GM21367 (cell line): ENCODE measurements at regions not wholly inside any gene's neighbourhood (a gene's known extent, or its start where the extent isn't known, plus 50 kb on each side); places are given as distances from the start of the nearest gene placed in this dataset.
"Not testable (repeated sequence)": the region's sequence is repeated elsewhere in the genome, so short reads cannot be mapped to it uniquely, and the experiment has no call there.

Experiments used
- ATAC-seq: cut with Tn5 transposase; IDR thresholded peaks from one replicate; pipeline ENCODE4 v1.9.1; 2021; ENCODE audit not compliant: unreplicated experiment

DNA sequence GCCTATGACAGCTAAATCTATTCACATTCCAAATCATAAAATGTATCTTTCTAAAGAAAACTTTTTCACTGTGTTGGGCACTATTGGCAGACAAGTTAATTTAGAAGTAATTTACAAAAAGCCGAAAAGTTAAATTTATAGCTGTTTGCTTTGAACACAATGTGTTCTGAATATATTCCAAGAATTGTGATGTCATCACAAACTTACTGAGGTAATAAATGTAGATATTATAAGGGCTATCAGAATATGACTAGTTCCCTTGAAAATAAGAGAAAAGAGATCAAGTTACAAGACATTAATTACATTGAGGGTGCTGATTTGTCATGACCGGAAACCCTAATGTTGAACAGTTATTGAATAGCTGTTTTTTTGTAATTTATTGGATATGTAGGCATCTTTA is 153.9 kb upstream of the SCN7A start:
- no peak for ATAC-seq

GRCh38 chr2:166643980-166644379 is 149.9 kb upstream of the SCN7A start:
- no peak for ATAC-seq

GRCh38 chr2:166641516-166641915 is 147.5 kb upstream of the SCN7A start:
- not testable (repeated sequence) for ATAC-seq

DNA sequence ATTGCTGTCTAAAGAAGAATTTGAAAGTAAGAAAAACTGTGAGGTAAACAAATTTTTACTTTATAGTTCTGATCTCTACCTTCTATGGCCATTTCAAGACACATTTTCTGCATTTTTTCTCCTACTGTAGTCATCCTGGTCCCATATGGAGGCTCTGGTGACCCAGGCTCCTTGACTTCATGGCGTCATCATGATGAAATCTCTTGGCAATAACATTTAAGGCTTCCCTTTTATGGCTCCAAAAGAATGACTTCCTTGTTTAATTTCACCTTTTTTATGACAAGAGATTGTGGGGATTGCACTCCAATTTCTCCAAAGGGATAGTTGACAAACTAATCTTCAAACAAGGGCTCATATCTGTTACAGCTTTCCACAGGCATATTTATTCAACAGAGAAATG is 143.0 kb upstream of the SCN7A start:
- no peak for ATAC-seq

GRCh38 chr2:166634706-166635105 is 140.7 kb upstream of the SCN7A start:
- no peak for ATAC-seq

DNA sequence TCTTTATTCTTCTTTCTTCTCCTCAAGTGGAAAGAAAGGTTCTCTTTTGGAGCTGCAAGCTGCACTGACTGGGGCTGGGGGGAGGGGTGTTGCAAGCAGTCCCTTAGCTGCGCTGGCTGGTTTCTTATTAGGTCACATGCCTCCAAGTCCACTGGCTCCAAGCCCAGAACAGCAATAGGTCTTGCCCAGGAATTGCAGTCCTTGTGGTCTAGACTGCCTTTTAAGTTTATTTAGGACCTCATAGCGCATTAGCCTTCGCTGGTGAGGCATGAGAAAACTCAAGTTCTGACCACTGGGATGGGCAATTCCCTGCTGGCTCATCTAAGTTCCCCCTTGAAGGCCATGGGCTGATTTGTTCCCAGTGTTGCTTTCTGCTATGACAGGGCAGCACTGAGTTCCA is 138.6 kb upstream of the SCN7A start:
- no peak for ATAC-seq

GRCh38 chr2:166628478-166629136 is 134.6 kb upstream of the SCN7A start:
- no peak for ATAC-seq

DNA sequence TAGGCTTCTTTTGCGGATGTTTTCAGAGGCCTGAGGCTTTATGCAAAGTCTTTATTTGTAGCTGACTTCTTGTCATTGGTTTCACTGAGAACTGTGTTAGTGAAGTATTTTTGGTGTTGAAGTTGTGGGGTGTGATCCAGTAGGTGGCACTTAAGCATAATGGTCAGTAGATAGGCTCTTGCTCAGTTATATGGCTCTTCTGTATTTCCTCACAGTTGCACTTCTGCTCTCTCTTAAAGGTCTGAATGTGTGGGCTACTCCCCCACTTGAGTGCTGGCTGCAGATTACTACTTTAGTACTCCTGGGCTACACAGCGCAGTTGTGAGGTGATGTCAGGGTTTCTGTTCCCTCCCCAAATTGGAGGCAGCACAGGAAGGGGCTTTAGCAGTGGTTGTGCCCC is 133.8 kb upstream of the SCN7A start:
- ATAC-seq: no peak

- ATAC-seq: no peak
Observed at GRCh38 chr2:166625670-166626069, 131.6 kb upstream of the SCN7A start.

- no peak for ATAC-seq
Observed at GRCh38 chr2:166614503-166614902, 120.5 kb upstream of the SCN7A start.

GRCh38 chr2:166614029-166614428 is 120.0 kb upstream of the SCN7A start:
- ATAC-seq: no peak

- ATAC-seq: no peak
Observed at GRCh38 chr2:166613226-166613625, 119.2 kb upstream of the SCN7A start.

GRCh38 chr2:166612214-166612613 is 118.2 kb upstream of the SCN7A start:
- ATAC-seq: no peak

- ATAC-seq: no peak
Observed at GRCh38 chr2:166610913-166611305, 116.9 kb upstream of the SCN7A start.

GRCh38 chr2:166610180-166610912 is 116.3 kb upstream of the SCN7A start:
- ATAC-seq: no peak

DNA sequence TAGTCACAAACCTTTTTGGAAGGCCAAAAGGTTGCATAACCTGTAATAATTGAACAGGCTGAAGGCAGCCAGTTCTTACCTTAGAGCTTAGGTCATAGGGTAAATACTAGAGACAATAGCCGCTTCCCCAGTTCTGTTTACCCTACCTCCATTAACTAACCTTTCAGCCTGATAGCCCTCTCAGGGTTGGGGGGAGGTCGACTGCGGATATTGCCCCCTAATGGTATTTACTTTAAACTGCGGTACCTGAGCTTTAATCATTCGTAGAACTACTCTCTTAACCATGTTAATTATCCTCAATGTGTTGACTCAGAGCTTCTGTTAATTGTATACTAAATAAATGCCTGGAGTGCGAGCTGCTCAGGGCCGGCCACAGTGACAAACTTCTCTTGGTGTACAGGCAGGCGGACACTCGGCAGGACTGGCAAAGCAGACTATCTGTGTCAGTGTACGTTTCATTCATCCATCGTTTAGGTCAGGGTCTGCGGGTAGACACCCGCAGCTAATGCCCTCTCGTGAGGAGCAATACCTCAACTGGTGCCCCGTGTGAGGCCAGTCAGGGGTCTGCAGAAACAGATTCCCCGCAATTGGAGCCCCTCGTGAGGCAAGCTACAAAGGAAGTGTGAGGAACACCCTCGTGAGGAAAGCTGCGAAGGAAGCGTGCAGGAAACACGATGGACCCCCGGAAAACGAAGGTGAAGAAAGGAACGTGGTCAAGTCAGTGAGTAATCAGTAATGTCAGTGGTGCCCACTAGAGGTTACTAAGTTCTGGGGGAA is 115.3 kb upstream of the SCN7A start:
- ATAC-seq: no peak

- ATAC-seq: no peak
Observed at GRCh38 chr2:166607880-166608279, 113.8 kb upstream of the SCN7A start.

- ATAC-seq: no peak
Observed at GRCh38 chr2:166593403-166593802, 99.4 kb upstream of the SCN7A start.

- no peak for ATAC-seq
Observed at GRCh38 chr2:166592750-166593149, 98.7 kb upstream of the SCN7A start.

DNA sequence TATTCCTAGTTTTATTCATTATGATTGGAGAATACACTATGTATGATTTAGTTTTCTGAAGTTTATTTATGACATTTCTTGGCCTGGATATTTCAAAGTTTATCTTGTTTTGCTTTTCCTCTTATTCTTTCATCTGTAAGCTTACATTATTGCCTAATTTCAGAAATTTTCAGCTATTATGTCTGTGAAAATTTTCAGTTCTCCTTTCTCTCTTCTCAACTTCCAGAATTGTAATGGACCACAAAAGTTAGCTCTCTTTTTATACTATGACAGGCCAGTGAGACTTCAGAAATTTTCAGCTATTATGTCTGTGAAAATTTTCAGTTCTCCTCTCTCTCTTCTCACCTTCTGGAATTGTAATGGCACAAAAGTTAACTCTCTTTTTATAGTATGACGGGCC is 97.2 kb upstream of the SCN7A start:
- ATAC-seq: no peak

GRCh38 chr2:166573391-166573790 is 79.3 kb upstream of the SCN7A start:
- no peak for ATAC-seq

- ATAC-seq: no peak
Observed at GRCh38 chr2:166572937-166573336, 78.9 kb upstream of the SCN7A start.
